HCEC 1CT (cell line): ENCODE measurements at regions not wholly inside any gene's neighbourhood (a gene's known extent, or its start where the extent isn't known, plus 50 kb on each side); places are given as distances from the start of the nearest gene placed in this dataset.
"Not testable (repeated sequence)": the region's sequence is repeated elsewhere in the genome, so short reads cannot be mapped to it uniquely, and the experiment has no call there.

ENCODE experiments used
- DNase-seq: peaks from one replicate; pipeline ENCODE4 v3.0.0-alpha.2; 2017

GRCh38 chr10:33859319-33860022 is 525.0 kb upstream of the NRP1 start:
- no peak for DNase-seq

- DNase-seq, result no peak
Observed at GRCh38 chr10:33858326-33858725, 523.9 kb upstream of the NRP1 start.

GRCh38 chr10:33853221-33853620 is 518.8 kb upstream of the NRP1 start:
- not testable (repeated sequence) for DNase-seq

- DNase-seq, result no peak
Observed at GRCh38 chr10:33843379-33843778, 508.9 kb upstream of the NRP1 start.

- DNase-seq, result no peak
Observed at GRCh38 chr10:33841678-33842077, 507.2 kb upstream of the NRP1 start.

GRCh38 chr10:33838731-33839130 is 504.3 kb upstream of the NRP1 start:
- no peak for DNase-seq

GRCh38 chr10:33837736-33838135 is 503.3 kb upstream of the NRP1 start:
- no peak for DNase-seq

GRCh38 chr10:33835556-33835955 is 501.1 kb upstream of the NRP1 start:
- DNase-seq, result no peak

- DNase-seq, result no peak
Observed at GRCh38 chr10:33833566-33833965, 499.1 kb upstream of the NRP1 start.

- DNase-seq, result no peak
Observed at GRCh38 chr10:33832124-33832787, 497.8 kb upstream of the NRP1 start.

- no peak for DNase-seq
Observed at GRCh38 chr10:33831591-33831990, 497.1 kb upstream of the NRP1 start.

GRCh38 chr10:33829899-33830298 is 495.4 kb upstream of the NRP1 start:
- not testable (repeated sequence) for DNase-seq

GRCh38 chr10:33828592-33828991 is 494.1 kb upstream of the NRP1 start:
- DNase-seq, result no peak

GRCh38 chr10:33826186-33826585 is 491.7 kb upstream of the NRP1 start:
- DNase-seq, result no peak

GRCh38 chr10:33822774-33823173 is 488.3 kb upstream of the NRP1 start:
- DNase-seq, result no peak

GRCh38 chr10:33820531-33820930 is 486.1 kb upstream of the NRP1 start:
- no peak for DNase-seq

GRCh38 chr10:33819206-33819605 is 484.7 kb upstream of the NRP1 start:
- no peak for DNase-seq

- DNase-seq, result no peak
Observed at GRCh38 chr10:33818343-33818742, 483.9 kb upstream of the NRP1 start.

GRCh38 chr10:33817605-33818004 is 483.1 kb upstream of the NRP1 start:
- no peak for DNase-seq

GRCh38 chr10:33815776-33816175 is 481.3 kb upstream of the NRP1 start:
- DNase-seq, result no peak

- no peak for DNase-seq
Observed at GRCh38 chr10:33813871-33814270, 479.4 kb upstream of the NRP1 start.

GRCh38 chr10:33813415-33813814 is 478.9 kb upstream of the NRP1 start:
- no peak for DNase-seq

GRCh38 chr10:33812586-33812985 is 478.1 kb upstream of the NRP1 start:
- DNase-seq, result no peak

GRCh38 chr10:33810986-33811385 is 476.5 kb upstream of the NRP1 start:
- no peak for DNase-seq

- DNase-seq, result no peak
Observed at GRCh38 chr10:33809732-33810131, 475.3 kb upstream of the NRP1 start.
